CD4-positive, alpha-beta memory T cell (primary cell): ENCODE measurements at regions not wholly inside any gene's neighbourhood (a gene's known extent, or its start where the extent isn't known, plus 50 kb on each side); places are given as distances from the start of the nearest gene placed in this dataset.

Source experiments
- CTCF ChIA-PET: fragments of 350-600 bp; sonication (Branson Sonifier 250); formaldehyde crosslinking; loops from one replicate; lab custom pipeline; 2021; ENCODE audit warnings: inconsistent platforms; ENCODE audit not compliant: partially characterized antibody; lab: Charles Lee
- POLR2A ChIA-PET: fragments of 350-600 bp; sonication (Branson Sonifier 250); formaldehyde crosslinking; loops from one replicate; lab custom pipeline; 2021; ENCODE audit not compliant: partially characterized antibody; lab: Charles Lee
- DNase-seq, 5 donors: peaks; one replicate each; pipeline versions ENCODE4 v3.0.0 to v3.0.0-alpha.2; 2020 to 2022; ENCODE audit warnings: mixed read lengths in 1 of 5
- H3K27ac ChIP-seq: one replicate; pipeline ENCODE4 v1.7.0; 2013; ENCODE audit warnings: low read depth, low read length
- H3K27me3 ChIP-seq: 2 replicates; pipeline ENCODE4 v1.7.0; 2013; ENCODE audit warnings: mild to moderate bottlenecking, low read length, moderate library complexity; ENCODE audit not compliant: insufficient read depth
- H3K36me3 ChIP-seq: 2 replicates; pipeline ENCODE4 v1.7.0; 2013; ENCODE audit warnings: mild to moderate bottlenecking, low read length, moderate library complexity; ENCODE audit not compliant: insufficient read depth
- H3K4me1 ChIP-seq: 2 replicates; pipeline ENCODE4 v1.7.0; 2013; ENCODE audit warnings: mild to moderate bottlenecking, low read length, moderate library complexity; ENCODE audit not compliant: insufficient read depth
- H3K4me3 ChIP-seq, 2 donors: one replicate each; pipeline ENCODE4 v1.7.0; 2013; ENCODE audit warnings: low read length in 2 of 2, mild to moderate bottlenecking in 1 of 2
- H3K9me3 ChIP-seq, 2 donors: one replicate each; pipeline ENCODE4 v1.7.0; 2013; ENCODE audit warnings: low read length in 2 of 2, control low read depth in 1 of 2; ENCODE audit not compliant: control insufficient read depth in 1 of 2
- H3K27ac Mint-ChIP-seq, 7 donors: one replicate each; pipeline ENCODE4 v1.8.0; 2020 to 2021; ENCODE audit warnings: mixed read lengths in 7 of 7, mild to moderate bottlenecking in 6 of 7, inconsistent platforms in 3 of 7, moderate library complexity in 3 of 7
- H3K27me3 Mint-ChIP-seq, 2 donors: one replicate each; pipeline ENCODE4 v1.8.0; 2020 to 2021; ENCODE audit warnings: mixed read lengths in 2 of 2
- H3K36me3 Mint-ChIP-seq, 2 donors: one replicate each; pipeline ENCODE4 v1.8.0; 2020 to 2021; ENCODE audit warnings: mixed read lengths in 2 of 2, inconsistent platforms in 1 of 2, mild to moderate bottlenecking in 1 of 2
- H3K4me1 Mint-ChIP-seq, 4 donors: one replicate each; pipeline ENCODE4 v1.8.0; 2020 to 2021; ENCODE audit warnings: mixed read lengths in 4 of 4, mild to moderate bottlenecking in 1 of 4
- H3K4me3 Mint-ChIP-seq, 8 donors: one replicate each; pipeline ENCODE4 v1.8.0; 2020 to 2021; ENCODE audit warnings: mixed read lengths in 8 of 8, mild to moderate bottlenecking in 7 of 8, moderate library complexity in 6 of 8, inconsistent platforms in 3 of 8
- H3K9me3 Mint-ChIP-seq, 8 donors: one replicate each; pipeline ENCODE4 v1.8.0; 2020 to 2021; ENCODE audit warnings: mixed read lengths in 8 of 8, mild to moderate bottlenecking in 5 of 8, inconsistent platforms in 3 of 8, moderate library complexity in 1 of 8
- intact Hi-C: fragments of 100-400 bp; cut with micrococcal nuclease; formaldehyde crosslinking; loops from one replicate; pipeline ENCODE4 v1.15.1; 2023

GRCh38 chr9:90064971-90065370, 460.2 kb downstream of the GADD45G start:
- Mint-ChIP-seq H3K27me3 (peaks cover 7 to 18% of the 10 kb centered on the region in 2 donors), H3K9me3 (no peaks in the 10 kb centered on the region), H3K27ac (no peak overlapping the region), H3K4me1 (peaks cover 0 to 5% (median 0%) of the 10 kb centered on the region in 4 donors), H3K36me3 (no peaks in the 10 kb centered on the region), H3K4me3 (no peak overlapping the region)
- H3K4me1 ChIP-seq = no peaks in the 10 kb centered on the region
- CTCF ChIA-PET = interaction anchor here (1.0 kb wide), 1 partner anchor 10 kb away, joined by 3 read pairs; no protein-coding TSS in a partner anchor
- peaks cover 4% of the 10 kb centered on the region for H3K27me3 ChIP-seq
- no peak overlapping the region for H3K4me3 ChIP-seq
- H3K9me3 ChIP-seq = no peaks in the 10 kb centered on the region
- intact Hi-C loops = no loop called here
- DNase-seq = no peak
- POLR2A ChIA-PET = no interaction called here
- no peaks in the 10 kb centered on the region for H3K36me3 ChIP-seq
- no peak overlapping the region for H3K27ac ChIP-seq

- no peaks in the 10 kb centered on the region for H3K9me3 ChIP-seq
- DNase-seq = no peak
- peaks cover 0 to 5% (median 0%) of the 10 kb centered on the region in 4 donors for H3K4me1 Mint-ChIP-seq
- H3K27me3 Mint-ChIP-seq = peaks cover 7 to 18% of the 10 kb centered on the region in 2 donors
- H3K27ac Mint-ChIP-seq = no peak overlapping the region
- peaks cover 4% of the 10 kb centered on the region for H3K27me3 ChIP-seq
- H3K27ac ChIP-seq = no peak overlapping the region
- H3K4me3 ChIP-seq = no peak overlapping the region
- H3K36me3 Mint-ChIP-seq = no peaks in the 10 kb centered on the region
- intact Hi-C loops = no loop called here
- ChIA-PET POLR2A (no interaction called here), CTCF (no interaction called here)
- H3K4me1 ChIP-seq = no peaks in the 10 kb centered on the region
- H3K9me3 Mint-ChIP-seq = no peaks in the 10 kb centered on the region
- H3K36me3 ChIP-seq = no peaks in the 10 kb centered on the region
- H3K4me3 Mint-ChIP-seq = no peak overlapping the region
Observed at GRCh38 chr9:90065851-90066250, 461.0 kb downstream of the GADD45G start.

GRCh38 chr9:90069085-90069484, 464.3 kb downstream of the GADD45G start:
- no peaks in the 10 kb centered on the region for H3K36me3 Mint-ChIP-seq
- ChIA-PET CTCF (no interaction called here), POLR2A (no interaction called here)
- no peak overlapping the region for H3K27ac Mint-ChIP-seq
- H3K4me1 ChIP-seq = no peaks in the 10 kb centered on the region
- peaks cover 11 to 20% of the 10 kb centered on the region in 2 donors for H3K27me3 Mint-ChIP-seq
- no peak for DNase-seq
- peaks cover 4% of the 10 kb centered on the region for H3K27me3 ChIP-seq
- H3K36me3 ChIP-seq = no peaks in the 10 kb centered on the region
- H3K27ac ChIP-seq = no peak overlapping the region
- H3K4me3 ChIP-seq = no peak overlapping the region
- H3K4me3 Mint-ChIP-seq = no peak overlapping the region
- H3K9me3 Mint-ChIP-seq = no peaks in the 10 kb centered on the region
- H3K9me3 ChIP-seq = no peaks in the 10 kb centered on the region
- intact Hi-C loops = no loop called here
- no peaks in the 10 kb centered on the region for H3K4me1 Mint-ChIP-seq

GRCh38 chr9:90070056-90070455, 465.2 kb downstream of the GADD45G start:
- H3K27me3 ChIP-seq = peaks cover 4% of the 10 kb centered on the region
- no peaks in the 10 kb centered on the region for H3K4me1 ChIP-seq
- H3K27ac ChIP-seq = no peak overlapping the region
- H3K4me3 ChIP-seq = no peak overlapping the region
- H3K36me3 ChIP-seq = no peaks in the 10 kb centered on the region
- DNase-seq = no peak
- Mint-ChIP-seq H3K27ac (no peak overlapping the region), H3K27me3 (peaks cover 16 to 20% of the 10 kb centered on the region in 2 donors), H3K4me1 (no peaks in the 10 kb centered on the region), H3K9me3 (no peaks in the 10 kb centered on the region), H3K4me3 (no peak overlapping the region), H3K36me3 (no peaks in the 10 kb centered on the region)
- ChIA-PET CTCF (no interaction called here), POLR2A (no interaction called here)
- intact Hi-C loops = no loop called here
- no peaks in the 10 kb centered on the region for H3K9me3 ChIP-seq

GRCh38 chr9:90070469-90070868, 465.7 kb downstream of the GADD45G start:
- Mint-ChIP-seq H3K27ac (no peak overlapping the region), H3K36me3 (no peaks in the 10 kb centered on the region), H3K27me3 (peaks cover 16 to 19% of the 10 kb centered on the region in 2 donors), H3K4me3 (no peak overlapping the region), H3K9me3 (no peaks in the 10 kb centered on the region), H3K4me1 (no peaks in the 10 kb centered on the region)
- CTCF ChIA-PET = no interaction called here
- no peak for DNase-seq
- intact Hi-C loops = no loop called here
- Histone ChIP-seq H3K27me3 (peaks cover 4% of the 10 kb centered on the region), H3K27ac (no peak overlapping the region), H3K36me3 (no peaks in the 10 kb centered on the region), H3K4me1 (no peaks in the 10 kb centered on the region), H3K4me3 (no peak overlapping the region), H3K9me3 (no peaks in the 10 kb centered on the region)
- POLR2A ChIA-PET = no interaction called here

GRCh38 chr9:90070931-90071660, 466.3 kb downstream of the GADD45G start:
- Histone ChIP-seq H3K36me3 (no peaks in the 10 kb centered on the region), H3K27me3 (peaks cover 4% of the 10 kb centered on the region), H3K9me3 (no peaks in the 10 kb centered on the region), H3K27ac (no peak overlapping the region), H3K4me1 (no peaks in the 10 kb centered on the region), H3K4me3 (no peak overlapping the region)
- Mint-ChIP-seq H3K4me1 (no peaks in the 10 kb centered on the region), H3K36me3 (no peaks in the 10 kb centered on the region), H3K4me3 (no peak overlapping the region), H3K27ac (no peak overlapping the region), H3K9me3 (no peaks in the 10 kb centered on the region), H3K27me3 (peaks cover 19 to 23% of the 10 kb centered on the region in 2 donors)
- ChIA-PET POLR2A (no interaction called here), CTCF (interaction anchor here (0.9 kb wide), 1 partner anchor 470 kb away, joined by 3 read pairs; no protein-coding TSS in a partner anchor)
- intact Hi-C loops = no loop called here
- DNase-seq = no peak

- intact Hi-C loops = no loop called here
- no peaks in the 10 kb centered on the region for H3K36me3 ChIP-seq
- H3K9me3 Mint-ChIP-seq = no peaks in the 10 kb centered on the region
- H3K9me3 ChIP-seq = no peaks in the 10 kb centered on the region
- H3K4me3 Mint-ChIP-seq = no peak overlapping the region
- ChIA-PET POLR2A (no interaction called here), CTCF (no interaction called here)
- DNase-seq = no peak
- H3K4me1 Mint-ChIP-seq = no peaks in the 10 kb centered on the region
- no peak overlapping the region for H3K4me3 ChIP-seq
- no peaks in the 10 kb centered on the region for H3K27me3 ChIP-seq
- H3K4me1 ChIP-seq = no peaks in the 10 kb centered on the region
- no peaks in the 10 kb centered on the region for H3K36me3 Mint-ChIP-seq
- peaks cover 27 to 30% of the 10 kb centered on the region in 2 donors for H3K27me3 Mint-ChIP-seq
- H3K27ac ChIP-seq = no peak overlapping the region
- H3K27ac Mint-ChIP-seq = no peak overlapping the region
Observed at GRCh38 chr9:90073186-90073945, 468.6 kb downstream of the GADD45G start.
